ENCODE measurements at regions not wholly inside any gene's neighbourhood (a gene's known extent, or its start where the extent isn't known, plus 50 kb on each side); places are given as distances from the start of the nearest gene placed in this dataset.
A peak's percentile ranks its signal among the peaks of the same experiment; 100 is the strongest.

DNA sequence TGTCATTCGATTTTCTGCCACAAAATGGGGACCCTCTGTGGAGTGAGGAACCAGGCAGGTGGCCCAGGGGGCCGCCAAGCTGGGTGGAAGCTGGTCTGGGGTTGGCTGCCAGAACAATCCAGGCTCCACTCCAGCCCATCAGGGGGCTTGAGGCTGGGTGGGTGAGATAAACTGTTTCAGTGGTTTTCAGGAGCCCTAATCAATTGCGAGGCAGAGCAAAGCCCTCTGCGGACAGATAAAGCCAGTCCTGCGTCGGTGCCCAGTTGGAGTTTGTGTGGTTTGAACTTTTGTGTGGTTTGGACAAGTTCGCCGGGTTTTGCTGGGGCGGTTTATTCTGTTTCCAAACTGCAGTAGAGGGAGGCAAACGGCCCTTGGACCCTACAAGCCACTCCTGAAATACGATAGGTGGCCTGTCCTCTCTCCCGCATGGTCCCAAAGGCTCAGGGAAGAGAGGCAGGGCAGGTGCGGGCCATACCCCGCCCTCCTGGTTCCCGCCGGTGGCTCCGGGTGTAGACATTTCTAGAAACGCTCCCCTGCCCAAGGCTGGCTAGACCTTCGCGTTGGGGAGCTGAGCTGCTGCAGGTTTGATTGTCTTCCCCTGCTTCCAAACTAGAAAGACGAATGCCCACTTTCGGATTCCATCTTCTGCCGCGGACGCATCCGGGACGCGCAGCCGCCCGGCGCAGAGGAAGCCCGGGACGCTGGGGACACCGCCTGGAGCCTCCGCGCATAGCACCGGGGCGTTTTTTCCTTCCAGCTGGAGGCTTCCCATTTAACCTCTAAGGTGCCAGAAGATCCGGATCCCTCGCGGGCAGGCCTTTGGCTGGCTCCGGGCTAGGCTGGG lies 169.0 kb upstream of the BCOR start:
- TF ChIP-seq, protein P1, sequence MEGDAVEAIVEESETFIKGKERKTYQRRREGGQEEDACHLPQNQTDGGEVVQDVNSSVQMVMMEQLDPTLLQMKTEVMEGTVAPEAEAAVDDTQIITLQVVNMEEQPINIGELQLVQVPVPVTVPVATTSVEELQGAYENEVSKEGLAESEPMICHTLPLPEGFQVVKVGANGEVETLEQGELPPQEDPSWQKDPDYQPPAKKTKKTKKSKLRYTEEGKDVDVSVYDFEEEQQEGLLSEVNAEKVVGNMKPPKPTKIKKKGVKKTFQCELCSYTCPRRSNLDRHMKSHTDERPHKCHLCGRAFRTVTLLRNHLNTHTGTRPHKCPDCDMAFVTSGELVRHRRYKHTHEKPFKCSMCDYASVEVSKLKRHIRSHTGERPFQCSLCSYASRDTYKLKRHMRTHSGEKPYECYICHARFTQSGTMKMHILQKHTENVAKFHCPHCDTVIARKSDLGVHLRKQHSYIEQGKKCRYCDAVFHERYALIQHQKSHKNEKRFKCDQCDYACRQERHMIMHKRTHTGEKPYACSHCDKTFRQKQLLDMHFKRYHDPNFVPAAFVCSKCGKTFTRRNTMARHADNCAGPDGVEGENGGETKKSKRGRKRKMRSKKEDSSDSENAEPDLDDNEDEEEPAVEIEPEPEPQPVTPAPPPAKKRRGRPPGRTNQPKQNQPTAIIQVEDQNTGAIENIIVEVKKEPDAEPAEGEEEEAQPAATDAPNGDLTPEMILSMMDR (IDR thresholded peaks at IDR 0.05; ENCODE audit: control insufficient read depth, extremely low read depth, insufficient read depth) = peak; percentile 69
- peak overlapping the region; percentile 33 for H3K4me3 ChIP-seq (ENCODE audit: low read depth, low read length)
- peak; percentile 7 for DNase-seq (ENCODE audit: low read depth)

- DNase-seq (ENCODE audit: low read depth) = no peak
- no peak overlapping the region for H3K4me3 ChIP-seq (ENCODE audit: low read depth, low read length)
- TF ChIP-seq, protein P1 (IDR thresholded peaks at IDR 0.05; ENCODE audit: control insufficient read depth, extremely low read depth, insufficient read depth) = no peak
Observed at GRCh38 chrX:40265936-40266335, 168.2 kb upstream of the BCOR start.

- TF ChIP-seq, protein P1 (IDR thresholded peaks at IDR 0.05; ENCODE audit: control insufficient read depth, extremely low read depth, insufficient read depth) = peak; percentile 44
- H3K4me3 ChIP-seq (ENCODE audit: low read depth, low read length) = no peak overlapping the region
- peak; percentile 3 for DNase-seq (ENCODE audit: low read depth)
Observed at GRCh38 chrX:40263014-40263560, 165.3 kb upstream of the BCOR start.

DNA sequence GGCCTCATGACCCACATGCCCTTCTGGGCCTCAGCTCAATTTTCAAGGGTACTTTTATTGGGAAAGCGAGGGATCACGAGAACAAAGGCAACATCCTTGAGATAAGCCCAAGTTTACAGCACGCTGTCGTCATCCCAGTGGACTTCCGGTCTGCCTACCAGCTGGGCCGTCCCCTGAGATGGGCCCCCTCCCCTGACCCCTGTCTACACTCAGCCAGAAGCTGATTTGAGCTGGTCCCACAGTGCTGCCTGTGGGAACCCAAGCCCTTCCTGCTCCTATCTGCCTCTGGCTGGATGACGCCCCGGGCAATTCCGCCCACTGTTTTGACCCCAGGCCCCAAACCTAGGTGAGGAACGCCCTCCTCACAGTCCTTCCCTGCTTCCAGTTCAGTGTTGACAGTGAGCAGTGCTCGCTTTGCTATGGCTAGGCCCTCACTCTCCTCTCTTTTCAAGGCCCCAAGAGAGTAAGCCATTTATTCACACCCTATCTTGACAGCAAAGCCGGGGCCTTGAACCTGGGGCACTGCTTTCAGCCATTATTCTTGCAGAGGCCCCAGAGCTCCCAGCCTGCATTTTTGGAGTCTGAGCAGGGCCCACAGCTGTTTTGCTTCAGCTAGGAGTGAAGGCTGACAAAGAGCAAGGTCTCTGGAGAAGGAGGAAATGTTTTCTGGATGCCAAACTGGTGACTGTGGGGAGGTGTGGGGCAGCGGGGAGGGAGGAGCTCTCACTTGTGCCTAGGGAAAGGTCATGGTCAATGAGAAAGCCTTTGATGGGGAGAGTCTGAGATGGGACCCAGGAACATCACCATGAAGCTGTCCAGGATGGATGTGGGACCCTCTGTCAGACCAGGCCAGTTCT lies 164.6 kb upstream of the BCOR start:
- H3K4me3 ChIP-seq (ENCODE audit: low read depth, low read length) = no peak overlapping the region
- no peak for DNase-seq (ENCODE audit: low read depth)
- TF ChIP-seq, protein P1 (IDR thresholded peaks at IDR 0.05; ENCODE audit: control insufficient read depth, extremely low read depth, insufficient read depth) = no peak

DNA sequence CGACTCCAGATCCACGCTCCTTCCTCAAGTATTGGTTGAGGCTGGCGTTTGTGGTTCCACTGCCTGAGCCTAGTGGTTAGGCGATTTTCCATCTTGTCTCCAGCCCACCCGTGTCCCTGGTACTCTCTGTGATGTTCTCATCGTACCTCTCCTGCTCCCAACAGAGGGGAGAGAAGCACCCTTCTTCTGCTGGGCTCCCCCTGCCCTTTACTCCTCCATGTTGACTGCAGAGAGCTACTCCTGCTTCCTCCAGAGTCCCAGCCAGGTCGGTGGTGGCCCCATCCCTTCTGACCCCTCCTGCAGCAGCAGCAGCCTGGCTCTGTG lies 164.0 kb upstream of the BCOR start:
- TF ChIP-seq, protein P1 (IDR thresholded peaks at IDR 0.05; ENCODE audit: control insufficient read depth, extremely low read depth, insufficient read depth) = no peak
- DNase-seq (ENCODE audit: low read depth) = no peak
- H3K4me3 ChIP-seq (ENCODE audit: low read depth, low read length) = no peak overlapping the region

DNA sequence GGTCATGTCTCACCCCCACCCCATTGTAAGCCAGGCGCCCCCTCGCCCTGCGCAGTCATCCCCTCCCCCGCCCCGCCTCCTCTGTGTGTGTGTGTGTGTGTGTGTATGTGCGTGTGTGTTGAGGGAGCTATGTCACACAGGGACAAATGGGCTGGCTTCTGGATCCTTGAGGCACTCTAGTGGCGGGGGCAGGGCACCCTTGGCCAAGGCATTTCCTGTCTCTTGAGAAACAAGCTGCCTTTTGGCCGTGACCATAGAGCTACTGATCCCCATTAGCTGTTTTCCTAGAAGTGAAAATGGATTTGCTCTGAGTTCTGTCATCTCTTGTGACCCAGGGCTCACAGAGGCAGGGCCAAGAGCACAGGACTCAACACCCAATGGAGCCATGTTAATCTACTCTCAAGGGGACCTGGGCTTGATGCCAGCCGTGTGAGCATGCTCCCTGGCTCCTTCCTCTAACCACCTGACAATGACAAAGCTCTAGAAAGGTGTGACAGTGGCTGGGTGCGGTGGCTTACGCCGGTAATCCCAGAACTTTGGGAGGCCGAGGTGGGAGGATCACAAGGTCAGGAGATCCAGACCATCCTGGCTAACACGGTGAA lies 162.5 kb upstream of the BCOR start:
- DNase-seq (ENCODE audit: low read depth) = no peak
- TF ChIP-seq, protein P1 (IDR thresholded peaks at IDR 0.05; ENCODE audit: control insufficient read depth, extremely low read depth, insufficient read depth) = no peak
- no peak overlapping the region for H3K4me3 ChIP-seq (ENCODE audit: low read depth, low read length)
